Midbrain (tissue), 1 donor: ENCODE measurements at regions not wholly inside any gene's neighbourhood (a gene's known extent, or its start where the extent isn't known, plus 50 kb on each side); places are given as distances from the start of the nearest gene placed in this dataset.
"Not testable (repeated sequence)": the region's sequence is repeated elsewhere in the genome, so short reads cannot be mapped to it uniquely, and the experiment has no call there.

Experiments
- DNase-seq: peaks from one replicate; lab custom pipeline; 2025; lab: John Stamatoyannopoulos, UW

DNA sequence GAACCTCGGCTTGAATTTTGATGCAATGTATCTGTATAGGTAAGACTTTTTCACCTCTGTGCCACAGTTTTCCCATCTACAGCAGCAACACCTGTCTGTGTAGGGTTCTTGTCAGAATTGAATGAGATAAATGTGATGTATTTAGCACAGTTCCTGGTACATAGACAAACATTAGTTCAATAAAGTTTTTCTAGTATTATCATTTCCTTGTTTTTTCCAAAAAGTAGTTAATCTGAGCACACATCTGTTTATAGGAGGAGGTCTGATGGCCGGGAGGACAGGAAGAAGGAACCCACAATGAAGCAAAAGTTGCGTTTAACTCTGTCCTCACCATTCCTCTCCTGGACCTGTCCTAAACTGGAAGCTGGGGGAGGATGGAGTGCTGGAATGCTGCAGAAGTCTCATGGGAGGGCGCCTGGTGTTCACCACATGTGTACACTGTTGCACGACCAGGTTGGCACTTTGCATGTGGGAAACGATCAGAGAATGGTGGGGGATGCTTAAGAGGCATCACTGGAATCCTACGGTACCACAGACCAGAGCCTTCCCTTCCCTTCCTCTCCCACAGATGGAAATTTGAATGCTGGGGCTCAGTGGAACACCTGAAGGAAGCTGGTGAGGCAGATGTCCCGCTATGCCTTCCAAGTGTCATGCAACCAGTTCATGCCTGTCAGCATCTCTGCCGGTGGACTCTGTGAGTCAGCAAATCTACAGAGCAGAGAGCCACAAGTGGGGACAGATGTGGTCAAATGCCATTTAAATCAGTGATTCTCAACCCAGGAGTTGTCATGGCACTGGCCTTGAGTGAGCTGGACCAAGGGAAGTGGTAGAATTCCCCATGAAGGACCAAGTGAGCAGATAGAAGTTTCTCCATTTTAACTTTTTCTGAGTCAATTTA lies 315.6 kb downstream of the DLEU7 start:
- DNase-seq = no peak

DNA sequence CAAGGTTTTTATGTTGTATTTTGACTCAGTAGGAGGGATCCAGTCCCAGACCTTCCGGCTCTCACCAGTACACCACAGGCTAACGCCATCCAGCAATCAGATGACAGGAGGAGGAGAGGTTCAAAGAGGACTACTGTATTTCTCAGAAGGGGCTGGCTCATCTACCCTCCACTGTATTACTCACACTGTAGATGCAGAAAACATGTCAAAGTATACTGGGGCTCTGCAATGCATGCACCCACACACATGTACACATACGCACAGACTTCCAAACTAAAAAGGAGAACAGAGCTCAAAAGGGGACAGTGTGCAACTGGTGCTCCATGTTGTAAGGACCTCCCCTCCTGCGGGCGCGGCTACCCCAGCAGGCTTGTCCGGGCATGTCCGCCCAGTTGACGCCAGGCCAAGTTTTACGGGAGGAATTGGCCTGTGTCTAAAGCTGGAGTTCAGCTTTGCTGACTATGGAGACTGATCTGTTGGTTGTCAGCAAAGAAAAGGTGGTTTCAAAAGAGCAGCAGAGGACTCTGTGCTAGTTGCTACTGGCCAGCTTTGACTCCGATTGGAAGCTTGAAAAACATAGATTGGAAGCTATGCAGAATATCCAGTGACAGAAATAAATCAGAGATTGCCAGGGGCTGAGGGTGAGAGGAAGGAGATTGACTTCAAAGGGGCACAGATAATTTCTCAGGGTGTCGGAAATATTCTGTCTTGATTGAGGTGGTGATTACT lies 314.2 kb downstream of the DLEU7 start:
- DNase-seq = peak; percentile 66

DNA sequence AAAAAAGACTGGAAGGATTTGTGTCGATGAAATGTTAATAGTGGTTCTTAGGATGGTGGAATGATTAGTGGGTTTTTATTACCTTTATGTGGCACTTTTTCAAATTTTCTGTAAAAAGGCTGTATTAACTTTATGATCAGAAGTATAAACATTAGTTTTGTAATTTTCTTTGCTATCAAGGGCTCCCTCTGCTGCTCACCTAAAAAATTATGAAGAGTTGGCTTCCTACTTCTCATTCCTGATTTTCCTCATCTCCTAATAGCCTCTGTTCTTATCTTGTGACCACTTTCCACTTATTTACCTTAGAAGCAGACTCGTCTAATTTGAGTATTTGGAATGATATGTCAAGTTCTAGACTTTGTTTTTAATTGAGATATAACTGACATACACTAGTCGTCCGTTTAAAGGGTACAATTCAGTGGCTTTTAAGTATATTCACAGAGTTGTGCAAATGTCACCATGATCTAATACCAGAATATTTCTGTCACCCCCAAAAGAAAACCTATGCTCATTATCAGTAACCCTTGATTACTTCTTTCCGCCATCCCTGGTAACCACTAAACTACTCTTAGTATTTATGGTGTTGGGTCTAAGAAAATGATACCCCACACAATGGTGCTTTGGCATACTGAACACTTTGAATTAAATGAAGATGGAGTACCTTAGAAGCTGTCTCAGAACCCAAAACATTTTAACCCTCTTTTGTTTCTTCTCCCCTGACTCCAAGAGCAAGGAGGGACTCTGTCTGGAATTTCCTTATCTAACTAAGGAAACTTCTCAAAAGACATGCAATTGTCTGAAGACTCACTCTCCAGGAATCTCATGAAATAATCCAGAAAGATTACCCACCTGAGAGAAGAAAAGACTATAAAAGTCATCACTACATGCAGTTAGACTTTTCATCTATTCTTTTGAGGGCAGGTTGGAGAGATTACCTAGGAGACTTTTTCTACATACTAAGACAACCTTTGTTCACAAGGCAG lies 311.3 kb downstream of the DLEU7 start:
- peak; percentile 37 for DNase-seq

DNA sequence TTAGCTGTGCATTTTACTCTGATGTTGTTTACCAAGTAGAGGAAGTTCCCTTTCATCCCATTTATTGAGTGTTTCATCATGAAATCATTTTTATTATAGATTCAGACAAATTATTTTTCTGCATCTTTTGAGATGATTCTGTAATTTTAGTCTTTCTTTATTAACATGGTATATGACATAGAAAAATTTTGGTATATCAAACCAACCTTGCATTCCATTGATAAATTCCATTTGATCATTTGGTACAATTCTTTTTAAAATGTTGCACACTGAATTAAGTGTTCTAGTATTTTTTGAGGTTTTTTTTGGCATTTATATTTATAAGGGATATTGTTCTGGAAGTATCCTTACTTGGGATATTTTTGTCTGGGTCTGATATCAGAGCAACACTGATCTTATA lies 308.4 kb downstream of the DLEU7 start:
- DNase-seq = no peak

DNA sequence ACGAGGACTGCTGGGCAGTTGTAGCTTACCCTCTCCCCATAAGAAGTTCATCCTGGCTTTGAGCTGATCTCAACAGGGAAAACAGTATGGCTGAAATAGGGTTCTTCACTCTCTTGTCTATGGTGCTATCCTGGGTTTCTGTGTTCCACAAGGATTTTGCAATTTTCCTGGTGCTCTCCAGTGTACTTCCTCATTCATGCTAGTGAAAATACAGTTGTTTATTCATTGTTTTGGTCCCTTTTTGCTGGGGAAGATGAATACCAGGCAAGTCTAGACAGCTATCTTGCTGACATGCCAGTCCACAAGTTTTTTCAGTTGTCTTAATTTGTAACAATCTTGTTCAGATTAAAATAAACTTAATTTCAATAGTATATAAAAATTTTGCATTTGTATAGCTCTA lies 306.5 kb downstream of the DLEU7 start:
- DNase-seq = no peak

DNA sequence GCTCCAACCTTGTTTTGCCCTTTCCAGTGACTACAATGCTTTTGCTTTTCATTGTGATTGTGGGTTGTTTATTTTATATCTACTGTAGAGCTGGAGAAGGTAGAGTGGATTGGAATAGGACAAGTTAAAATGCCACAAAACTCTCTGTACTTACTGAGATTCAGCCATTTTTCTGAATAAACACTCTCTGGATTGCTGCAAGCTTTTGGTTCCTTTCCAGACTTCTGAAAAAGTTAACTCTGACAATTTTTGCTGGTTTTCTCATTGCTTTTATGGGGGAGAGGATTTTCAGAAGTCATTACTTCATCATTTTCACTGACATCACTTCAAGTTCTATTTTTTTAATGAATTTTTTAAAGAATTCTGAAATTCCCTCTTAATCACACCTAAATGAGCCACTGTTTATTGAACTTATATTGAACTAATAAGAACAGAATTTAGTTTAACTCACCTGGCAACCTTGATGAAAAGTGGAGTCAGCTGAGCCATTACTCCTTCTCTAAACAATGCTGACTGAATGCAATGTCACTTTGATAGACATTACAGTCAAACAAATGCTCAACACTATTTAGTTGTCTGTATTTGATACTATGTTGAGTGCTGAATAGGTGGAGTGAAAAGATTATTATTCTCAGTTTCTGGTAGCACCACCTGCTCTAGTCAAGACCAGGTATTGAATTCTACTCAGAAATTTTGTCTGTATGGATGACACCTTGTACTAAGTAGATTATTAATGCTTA lies 303.5 kb downstream of the DLEU7 start:
- no peak for DNase-seq

DNA sequence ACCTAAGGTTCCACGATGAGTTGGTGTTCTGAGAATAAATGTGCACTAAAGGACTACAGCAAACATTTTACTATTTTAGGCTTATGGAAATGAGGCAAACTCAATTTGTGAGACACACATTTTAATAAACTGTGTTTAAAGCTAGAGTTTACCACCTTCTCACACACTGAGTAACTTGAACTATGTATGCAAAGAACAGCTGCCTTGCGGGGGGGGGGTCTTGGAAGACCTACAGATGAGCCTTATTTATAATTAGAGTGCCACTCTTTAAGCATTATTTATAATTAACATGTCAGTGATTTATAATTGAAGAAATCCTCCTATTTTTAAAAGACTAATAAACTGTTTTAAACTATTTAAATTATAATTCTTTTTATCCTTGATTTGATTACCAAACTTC lies 300.4 kb downstream of the DLEU7 start:
- DNase-seq = no peak

DNA sequence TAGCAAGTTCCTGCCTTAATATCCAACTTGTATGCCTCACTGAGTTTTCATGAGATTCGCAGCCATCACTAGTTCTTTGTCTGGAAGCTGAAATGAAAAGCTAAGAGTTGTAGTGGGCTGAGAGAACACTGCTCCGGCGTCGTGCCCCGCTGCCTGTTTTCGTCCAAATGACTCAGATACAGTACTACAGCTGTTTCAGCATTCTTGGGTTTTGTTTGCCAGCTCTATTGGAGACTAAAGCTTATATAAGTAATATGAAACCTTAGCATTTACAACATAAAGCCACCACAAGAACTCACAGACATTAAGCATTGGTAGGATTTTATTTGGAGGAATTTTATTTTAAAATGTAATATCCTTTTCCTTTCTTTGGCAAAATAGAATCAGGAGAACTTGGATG lies 299.7 kb downstream of the DLEU7 start:
- DNase-seq = no peak

DNA sequence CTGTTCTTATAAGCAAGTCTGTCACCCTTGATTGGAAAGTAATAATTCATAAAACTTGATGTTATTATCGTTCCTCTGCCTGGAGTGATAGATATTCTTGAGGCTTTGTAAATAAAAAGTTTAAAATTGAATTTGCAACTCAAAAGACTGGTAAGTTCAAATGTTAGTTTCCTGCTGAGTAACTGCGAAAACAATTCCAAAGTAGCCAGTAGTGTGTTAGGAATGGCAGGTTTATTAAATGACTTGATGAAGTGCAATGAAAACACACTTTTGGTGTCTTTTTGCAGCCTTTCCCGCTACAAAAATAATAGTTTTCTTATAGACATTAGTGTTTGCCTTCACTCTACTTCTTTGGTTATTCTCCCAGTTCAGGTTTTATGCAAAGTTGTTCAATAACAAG lies 299.3 kb downstream of the DLEU7 start:
- no peak for DNase-seq

DNA sequence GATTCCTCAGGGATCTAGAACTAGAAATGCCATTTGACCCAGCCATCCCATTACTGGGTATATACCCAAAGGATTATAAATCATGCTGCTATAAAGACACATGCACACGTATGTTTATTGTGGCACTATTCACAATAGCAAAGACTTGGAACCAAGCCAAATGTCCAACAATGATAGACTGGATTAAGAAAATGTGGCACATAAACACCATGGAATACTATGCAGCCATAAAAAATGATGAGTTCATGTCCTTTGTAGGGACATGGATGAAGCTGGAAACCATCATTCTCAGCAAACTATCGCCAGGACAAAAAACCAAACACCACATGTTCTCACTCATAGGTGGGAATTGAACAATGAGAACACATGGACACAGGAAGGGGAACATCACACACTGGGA lies 296.3 kb downstream of the DLEU7 start:
- DNase-seq = not testable (repeated sequence)

DNA sequence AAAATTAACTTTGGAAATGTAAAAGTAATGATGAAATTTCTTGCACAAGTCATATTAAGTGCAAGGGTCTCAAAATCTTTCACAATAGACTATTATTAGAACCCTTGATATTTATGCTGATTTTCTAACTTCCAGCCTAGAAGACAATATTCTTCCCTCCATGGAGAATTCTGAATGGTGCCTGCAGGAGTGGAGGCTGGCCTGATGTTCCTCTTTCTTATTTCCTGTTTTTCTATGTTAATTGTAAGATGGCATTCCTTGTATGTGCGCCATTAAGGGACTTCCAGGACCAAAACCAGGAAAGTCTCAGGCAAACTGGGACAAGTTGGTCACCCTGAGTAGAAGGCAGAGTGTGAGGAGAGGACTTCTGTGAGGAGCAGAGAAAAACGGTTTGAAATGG lies 294.9 kb downstream of the DLEU7 start:
- no peak for DNase-seq

DNA sequence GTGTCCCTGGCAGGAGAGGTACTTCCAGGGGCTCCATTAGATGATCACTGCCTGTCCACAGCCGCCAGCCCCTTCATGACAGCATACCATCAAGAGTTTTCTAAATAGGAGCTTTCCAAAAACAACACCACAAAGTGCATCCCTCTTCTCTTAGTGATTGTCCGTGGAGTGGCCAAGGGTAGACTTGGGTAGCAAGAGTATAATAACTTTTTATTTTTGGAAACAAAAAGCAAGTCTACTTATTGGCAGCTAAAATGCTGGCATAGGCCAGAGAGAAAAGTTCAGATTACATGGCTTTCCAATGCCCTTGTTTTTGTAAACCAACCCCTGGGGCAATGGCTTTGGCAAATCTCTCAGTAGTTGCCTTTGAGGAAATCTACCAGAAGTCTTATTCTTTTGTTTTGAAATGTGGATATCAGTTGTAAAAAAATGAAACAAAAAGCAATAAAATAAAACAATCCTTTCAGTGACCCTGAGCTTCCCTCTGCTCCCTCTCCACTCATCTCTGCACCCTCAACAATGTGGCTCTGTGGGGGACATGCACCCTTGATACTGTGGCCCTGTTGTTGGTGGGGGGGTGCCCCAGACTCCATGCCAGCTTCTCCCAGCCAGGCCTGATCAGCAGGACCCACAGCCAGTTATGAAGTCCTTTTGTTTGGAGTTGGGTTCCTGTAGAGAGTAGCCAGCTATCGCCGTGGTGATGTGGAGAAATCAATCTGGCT lies 294.1 kb downstream of the DLEU7 start:
- no peak for DNase-seq

DNA sequence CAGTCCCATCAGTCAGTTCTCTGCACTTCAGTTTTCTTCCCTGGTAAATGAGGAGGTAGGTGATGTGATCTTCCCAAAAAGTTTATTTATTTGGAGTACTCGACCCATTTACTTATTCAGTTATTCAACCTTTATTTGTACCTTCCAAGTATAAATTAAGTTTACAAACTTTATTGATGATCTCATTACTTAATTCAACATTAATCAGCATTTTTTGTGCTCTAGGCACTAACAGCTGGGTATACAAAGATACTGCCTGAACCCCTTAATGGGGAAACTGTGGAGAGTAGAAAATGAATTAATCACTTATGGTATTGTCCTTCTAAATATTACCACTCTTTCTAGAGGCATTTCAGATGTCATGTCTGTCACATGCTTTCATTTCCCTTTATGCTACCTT lies 293.3 kb downstream of the DLEU7 start:
- DNase-seq = no peak

DNA sequence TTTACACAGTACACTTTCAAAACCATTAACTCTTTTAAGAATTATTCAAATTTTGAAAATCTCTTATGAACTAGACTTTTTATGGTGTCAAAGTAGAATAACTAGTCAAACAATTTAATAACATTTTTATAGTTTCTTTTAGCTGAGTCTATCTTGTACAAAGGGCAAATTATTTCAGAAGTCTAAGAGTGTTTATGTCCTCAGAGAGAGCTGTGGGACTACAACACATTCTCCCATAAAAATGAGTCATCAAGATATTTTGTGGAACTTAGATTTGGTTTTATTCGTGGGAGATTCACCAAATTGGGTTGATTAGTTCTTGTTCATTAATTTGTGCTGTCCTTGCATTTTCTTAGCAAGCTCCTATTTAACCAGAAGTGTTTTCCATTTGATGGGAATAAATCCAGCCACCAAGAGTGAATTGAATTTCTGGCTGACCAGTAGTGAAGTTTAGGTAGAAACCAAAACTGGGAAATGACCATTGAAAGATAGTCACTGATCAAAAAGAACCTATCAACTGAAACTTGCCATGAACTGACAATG lies 291.0 kb downstream of the DLEU7 start:
- no peak for DNase-seq

DNA sequence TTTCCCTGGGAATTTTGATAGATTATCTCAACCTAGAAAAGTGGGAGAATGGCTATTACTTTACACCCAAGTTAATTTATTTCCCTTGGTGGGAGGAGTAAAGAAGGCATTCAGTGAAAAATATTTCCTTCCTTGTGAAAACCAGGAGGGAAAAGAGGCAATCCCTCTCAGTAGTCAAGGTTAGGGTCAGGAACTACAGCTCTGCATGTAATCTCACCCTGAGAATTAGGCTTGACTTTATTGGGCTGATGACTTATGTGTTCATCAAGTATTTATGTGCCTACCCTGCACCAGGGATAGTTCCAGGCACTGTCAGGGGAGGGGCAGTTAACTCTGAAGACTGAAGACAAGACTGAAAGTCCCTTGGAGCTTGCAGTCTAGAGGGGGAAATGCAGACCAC lies 281.8 kb downstream of the DLEU7 start:
- no peak for DNase-seq

DNA sequence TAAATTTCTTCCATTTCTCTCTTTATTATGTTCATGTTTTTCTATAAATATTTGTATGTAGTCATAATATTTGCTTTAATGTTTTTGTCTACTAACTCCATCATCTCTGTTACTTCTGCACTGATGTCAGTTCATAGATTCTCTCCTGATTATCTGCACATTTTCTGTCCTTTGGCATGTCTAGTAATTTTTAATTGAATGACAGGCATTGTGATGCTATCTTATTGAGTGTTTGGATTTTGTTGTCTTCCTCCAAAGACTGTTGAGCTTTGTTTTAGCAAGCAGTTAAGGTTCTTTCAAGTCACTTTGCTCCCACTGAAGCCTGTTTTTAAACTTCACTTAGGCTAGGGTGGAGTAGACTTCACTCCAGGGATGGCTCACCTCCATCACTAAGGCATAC lies 276.8 kb downstream of the DLEU7 start:
- DNase-seq = no peak

DNA sequence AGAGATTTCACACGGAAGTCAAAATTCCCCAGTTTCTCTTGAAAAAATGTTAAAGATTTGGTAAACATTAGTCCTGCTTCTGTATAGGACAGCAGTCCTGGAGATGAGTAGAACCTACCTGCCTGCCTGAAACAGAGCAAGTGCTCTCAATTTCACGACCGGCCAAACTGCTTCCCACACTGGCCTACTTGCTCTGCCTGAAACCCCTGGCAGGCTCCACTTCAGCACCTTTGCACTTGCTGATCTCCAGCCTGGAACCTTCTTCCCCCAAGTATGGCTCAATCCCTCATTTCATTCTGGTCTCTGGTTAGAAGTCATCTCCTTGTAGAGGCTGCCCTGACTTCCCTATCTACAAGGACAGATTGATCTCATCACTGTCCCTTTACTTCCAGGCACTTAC lies 271.4 kb downstream of the DLEU7 start:
- DNase-seq = no peak

DNA sequence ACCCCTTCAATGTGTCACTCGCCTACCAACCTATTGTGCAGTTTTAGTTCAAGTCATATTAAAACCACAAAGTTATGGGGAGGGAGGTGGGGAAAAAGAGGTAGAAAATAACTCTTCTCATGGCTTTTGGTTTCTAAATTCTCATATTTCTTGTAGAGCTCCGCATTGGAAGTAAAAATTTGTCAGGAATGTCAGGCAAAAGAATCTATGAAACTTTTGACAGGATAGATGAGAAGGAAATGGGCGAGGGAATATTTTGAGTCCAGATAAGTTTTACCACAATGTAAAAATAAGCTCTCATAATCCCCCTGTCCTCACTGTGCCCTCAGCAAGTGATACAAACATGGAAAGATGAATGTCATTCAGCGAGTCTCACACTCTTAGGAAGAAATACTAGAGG lies 270.4 kb downstream of the DLEU7 start:
- no peak for DNase-seq

DNA sequence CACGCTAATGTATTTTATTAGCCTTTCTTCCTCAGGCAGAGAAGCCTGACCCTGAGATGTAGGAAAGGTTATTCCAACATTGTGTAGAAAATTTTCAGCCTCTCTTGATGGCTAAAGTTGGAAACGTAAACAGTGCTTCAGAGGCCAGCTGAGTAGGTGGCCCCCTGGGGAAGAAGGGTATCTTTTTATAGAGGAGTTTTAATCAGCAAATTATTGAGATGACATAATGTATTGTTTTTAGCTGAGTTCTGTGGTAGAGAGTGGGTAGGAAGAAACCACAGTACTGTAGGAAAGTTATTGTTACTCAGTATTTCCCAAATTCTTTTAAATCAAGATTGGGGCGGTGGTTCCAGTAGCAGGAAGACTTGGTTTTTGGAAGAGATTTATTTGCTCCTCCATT lies 268.8 kb downstream of the DLEU7 start:
- DNase-seq = no peak

DNA sequence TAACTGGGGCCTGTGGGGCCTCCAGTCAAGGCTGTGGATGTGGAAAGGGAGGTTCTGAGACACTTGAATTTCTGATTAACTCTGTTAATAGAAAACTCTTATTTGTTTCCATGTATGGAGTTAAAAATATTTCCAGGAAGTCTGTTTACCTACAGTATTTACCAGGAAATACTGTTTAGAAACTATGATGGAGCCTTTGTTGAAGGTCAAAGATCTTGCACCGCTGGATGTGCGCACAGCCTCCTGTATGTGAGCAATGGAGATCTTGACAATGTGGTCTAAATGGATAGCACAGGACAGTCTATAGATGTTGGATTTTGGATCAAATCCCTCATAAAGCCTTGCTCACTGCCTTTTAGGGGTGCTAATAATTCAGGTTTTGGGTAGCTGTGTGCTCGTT lies 268.4 kb downstream of the DLEU7 start:
- no peak for DNase-seq

DNA sequence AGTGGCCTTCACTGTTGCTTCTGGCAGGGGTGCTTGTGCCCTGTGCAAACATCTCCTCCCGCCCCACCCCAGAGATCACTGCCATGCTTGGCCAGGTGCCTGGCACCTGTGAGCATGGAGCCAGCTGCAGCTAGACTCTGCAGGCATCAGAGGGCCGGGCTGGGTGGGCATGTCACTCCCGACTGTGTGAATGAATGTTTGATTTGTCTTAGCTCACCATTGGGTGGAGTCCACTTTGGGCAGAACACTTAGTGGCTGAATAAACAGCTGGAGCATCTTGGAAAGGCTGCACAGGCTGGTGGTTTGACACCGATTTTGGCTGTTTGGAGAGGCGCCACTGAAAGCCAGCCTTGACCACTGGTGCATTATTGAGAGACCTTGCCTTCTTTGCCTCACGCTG lies 267.3 kb downstream of the DLEU7 start:
- DNase-seq = no peak
